Amniotic stem cell (primary cell): ENCODE measurements at regions not wholly inside any gene's neighbourhood (a gene's known extent, or its start where the extent isn't known, plus 50 kb on each side); places are given as distances from the start of the nearest gene placed in this dataset.

Experiments used
- DNase-seq: peaks from one replicate; lab custom pipeline; 2025; lab: John Stamatoyannopoulos, UW

DNA sequence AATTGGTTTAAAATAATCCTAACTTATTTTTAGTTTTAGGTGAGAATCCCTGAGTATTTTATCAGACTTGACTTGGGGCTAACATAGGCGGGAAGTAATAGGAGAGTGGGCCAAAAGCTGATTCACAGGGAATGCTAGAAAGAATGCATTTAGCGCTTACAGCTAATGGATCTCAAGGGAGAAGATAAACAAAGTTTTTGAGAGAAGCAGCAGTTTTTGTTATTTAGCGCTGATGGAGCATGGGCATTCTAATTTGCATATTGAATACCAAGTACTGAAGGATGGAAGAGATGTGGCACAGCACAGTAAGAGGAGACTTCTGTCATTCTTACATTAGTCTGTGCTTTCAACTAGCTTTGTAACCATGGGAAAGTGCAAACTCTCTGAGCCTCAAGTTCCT is 436.0 kb upstream of the FBXO33 start:
- DNase-seq = no peak

DNA sequence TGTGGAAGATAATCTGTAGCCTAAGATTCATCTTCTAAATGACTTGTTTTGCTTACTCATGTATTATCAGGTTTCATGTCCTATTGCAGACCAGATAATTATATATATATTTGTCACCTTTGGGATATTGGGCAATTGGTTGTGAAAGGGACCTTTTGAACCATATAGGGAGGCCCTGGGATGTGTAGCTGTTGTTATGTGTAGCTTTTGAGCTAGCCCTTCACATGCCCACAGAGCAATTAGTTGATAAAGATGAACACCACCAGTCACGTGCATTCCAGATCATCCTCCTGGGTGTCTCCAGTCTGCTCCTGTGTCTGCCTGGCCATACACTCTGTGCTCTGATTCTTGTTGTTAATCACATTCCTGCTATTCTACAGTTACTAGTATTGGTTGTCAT is 431.2 kb upstream of the FBXO33 start:
- no peak for DNase-seq

DNA sequence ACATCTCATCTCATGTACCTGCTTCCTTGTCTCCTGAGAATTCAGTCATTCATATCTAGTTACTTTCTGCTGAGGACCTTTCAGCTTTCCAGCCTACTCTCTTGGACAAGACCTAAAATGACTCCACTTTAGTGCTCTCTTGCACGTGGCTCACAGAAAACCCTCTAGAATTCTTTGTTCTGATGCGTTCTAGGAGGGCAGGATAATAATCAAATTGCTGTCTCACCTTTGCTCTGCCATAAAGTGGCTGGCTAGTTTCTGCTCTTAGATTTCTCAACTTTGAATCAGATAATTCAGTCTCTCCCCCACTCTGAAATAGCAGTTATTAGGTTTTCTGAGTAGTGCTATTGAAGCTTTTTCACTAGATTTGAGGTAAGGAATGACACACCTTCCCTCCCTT is 429.5 kb upstream of the FBXO33 start:
- DNase-seq = no peak

DNA sequence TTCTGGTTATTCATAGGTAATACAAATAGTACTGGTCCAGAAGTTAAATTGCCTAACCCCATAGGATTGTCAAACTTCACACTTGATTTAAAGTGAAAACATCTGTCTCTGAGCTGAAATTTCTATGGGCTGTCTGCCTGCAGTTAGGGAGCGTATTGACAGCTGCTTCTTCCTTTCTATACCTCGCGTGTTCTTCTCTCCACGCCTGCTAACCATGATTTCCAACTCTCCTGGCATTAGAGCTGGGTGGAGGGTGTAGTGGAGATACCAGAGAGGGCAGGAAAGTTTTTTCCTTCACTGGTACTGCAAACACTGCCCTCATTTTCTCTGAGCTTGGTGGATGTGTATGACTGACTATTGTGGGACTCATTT is 429.0 kb upstream of the FBXO33 start:
- no peak for DNase-seq

DNA sequence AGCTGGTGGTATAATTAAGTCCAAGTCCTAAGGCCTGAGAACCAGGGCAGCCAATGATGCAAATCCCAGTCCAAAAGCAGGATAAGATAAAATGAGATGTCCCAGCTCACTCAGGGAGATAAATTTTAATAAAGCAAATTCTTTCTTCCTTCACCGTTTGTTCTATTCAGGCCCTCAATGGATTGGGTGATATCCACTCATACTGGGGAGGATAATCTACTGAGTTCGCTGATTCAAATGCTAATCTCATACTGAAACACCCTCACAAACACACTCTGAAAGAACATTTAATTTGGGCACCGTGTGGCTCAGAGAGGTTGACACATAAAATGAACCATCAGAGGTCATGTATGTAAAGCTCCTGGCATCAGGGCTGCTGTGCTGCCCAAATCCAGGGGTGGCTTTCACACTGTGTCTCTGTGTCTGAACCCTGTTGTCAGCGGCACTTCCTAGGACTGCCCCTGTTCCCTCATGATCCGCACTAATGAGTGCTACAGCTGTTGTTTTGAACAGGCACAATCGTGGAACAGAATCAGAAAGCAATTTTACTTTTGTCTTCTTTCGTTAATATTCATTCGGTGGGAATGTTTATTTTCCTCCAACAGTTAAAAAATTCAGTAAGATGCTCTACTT is 428.5 kb upstream of the FBXO33 start:
- DNase-seq = no peak

DNA sequence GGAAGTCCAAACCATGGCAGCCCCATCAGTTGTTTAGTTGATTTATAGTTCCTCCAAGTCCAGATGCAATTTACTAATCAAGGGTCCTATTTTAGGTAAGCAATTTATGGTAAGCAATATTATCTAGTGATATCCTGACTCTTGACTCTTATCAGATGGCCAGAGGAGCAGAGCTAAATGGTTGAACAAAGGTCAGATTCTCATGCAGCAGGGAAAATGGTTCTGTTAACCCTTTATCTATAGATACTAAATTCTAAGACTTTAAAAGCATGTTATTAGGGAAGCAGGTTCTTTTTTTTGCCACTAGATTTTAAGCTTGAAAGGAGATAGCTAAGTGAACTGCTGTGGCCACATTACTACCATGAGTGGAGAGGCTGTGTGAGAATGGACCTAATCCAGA is 427.1 kb upstream of the FBXO33 start:
- DNase-seq = no peak

DNA sequence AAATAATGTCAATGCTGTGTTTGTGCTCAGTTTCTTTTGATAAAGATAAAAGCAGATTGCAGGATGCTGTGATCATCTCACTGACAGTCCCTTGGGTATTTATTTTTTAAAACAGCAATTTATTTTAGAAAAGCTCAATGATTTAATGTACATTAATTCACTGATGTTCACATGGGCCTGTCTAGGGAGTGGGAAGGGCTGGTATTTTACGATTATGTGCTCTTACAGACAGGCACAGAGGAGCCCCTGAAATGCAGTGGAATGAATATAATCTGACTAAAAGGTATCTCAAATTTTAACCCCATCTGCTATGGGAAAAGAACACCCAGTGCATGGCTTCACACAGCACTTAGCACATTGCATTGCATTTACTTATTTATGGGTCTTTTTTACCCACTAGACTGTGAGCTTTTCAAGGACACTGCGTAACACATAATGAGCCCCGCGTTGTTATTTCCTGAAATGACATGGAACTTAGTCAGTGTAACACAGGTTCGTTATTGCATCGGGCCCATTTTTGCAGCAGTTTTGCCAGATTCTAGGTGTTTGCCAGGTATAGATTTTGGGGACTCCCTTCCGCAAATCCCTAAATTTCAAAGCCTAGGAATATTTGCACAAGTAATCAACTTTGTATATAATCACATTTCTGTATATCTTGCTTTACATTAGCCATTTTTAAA is 425.3 kb upstream of the FBXO33 start:
- no peak for DNase-seq

DNA sequence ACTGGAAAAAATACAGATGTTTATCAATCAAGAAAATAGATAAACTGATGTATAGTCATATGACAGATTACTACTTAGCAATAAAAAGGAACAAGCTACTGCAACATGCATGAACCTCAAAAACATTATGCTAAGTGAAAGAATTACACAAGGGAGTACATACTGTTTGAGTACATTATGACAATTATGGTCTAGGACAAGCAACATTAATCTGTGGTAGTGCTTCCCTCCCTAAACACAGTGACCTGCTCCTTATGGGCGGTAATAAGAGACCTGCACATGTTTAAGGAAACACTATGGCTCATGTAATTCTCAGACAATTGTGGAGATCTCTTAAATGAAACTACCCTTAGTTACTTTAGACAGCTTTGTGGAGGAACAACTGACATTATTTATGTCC is 421.2 kb upstream of the FBXO33 start:
- DNase-seq = no peak

DNA sequence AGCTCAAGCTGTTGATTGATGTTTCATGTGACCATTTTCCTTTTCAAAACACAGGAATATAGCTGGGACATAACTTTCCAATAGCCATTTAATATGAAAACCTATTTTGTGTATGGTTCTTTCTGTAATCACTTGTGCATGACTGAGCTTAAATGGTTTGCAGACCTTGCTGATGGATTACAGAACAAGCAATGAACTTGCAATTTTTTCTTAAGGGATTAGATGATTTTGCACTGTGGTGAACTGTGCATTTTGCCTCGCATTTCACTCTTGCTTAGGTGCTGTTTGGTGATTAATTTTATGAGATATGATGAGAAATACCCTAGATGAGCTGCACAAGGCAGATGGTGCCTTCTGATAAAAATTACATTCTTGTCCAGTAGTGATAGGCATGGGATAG is 419.0 kb upstream of the FBXO33 start:
- DNase-seq = no peak

DNA sequence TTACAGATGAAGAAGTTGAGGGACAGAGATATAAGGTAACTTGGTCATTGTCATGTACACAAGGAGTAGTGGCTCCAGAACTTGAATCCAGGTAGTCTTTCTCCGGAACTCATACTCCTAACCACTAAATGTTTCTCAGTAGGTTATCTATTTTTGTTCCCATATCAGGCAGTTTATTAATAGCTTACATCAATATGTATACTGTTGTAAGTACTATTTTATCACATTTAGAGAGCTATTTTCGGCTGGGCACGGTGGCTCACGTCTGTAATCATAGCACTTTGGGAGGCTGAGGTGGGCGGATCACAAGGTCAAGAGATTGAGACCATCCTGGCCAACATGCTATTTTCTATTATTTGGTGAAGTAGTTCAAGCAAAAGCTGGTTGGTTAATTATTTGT is 415.6 kb upstream of the FBXO33 start:
- DNase-seq = no peak

DNA sequence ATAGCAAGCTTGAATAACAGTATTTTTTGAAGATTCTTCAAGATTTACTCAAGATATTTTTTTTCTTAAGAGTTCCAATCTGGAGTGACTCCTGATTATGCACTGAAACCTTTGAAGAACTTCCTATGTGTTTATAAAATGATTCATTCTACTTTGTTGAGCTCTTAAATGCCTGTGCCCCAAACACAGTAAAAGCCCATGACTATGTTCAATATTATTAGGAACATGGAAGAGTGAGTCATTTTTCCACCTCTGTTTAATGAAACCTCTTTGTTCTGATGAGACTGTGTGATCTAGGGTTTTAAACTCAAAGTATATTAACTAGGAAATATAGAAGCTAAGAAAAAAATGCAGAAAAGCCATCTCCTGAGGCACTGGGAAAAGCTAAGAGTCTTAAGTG is 415.0 kb upstream of the FBXO33 start:
- no peak for DNase-seq

DNA sequence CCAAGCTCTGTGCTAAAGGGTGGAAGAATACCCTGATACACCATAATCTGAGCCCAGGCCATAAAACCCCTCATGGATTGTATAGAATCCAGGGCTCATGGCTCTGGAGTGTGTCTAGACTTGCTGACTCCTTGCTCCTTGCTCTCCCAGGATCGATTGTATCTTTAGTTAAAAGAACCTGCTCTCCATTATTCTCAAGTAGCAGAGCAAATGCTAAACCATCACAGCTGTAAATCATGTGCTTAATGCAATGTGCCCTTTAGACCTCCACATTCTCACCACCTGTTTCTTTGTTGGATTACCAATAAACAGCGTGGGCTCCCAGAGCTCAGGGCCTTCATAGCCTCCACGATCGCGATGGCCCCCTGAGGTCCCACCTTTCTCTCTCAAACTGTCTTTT is 411.6 kb upstream of the FBXO33 start:
- no peak for DNase-seq

DNA sequence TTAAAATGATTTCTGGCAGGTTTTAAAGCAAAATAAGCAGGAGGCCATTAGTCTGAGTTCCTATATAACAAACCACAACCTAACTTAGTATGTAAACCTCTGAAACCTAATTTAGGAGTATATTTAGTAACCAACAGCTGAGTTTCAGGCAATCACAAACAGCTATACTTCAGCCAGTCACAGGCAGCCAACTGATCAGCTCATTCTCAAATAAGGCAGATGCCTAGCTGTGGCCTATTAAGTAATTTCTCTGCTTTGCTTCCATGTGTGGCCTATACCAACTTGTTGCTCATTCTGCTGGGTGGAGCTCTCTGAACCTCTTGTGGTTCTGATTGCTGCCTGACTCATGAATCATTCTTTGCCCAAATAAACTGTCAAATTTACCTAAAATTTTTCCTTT is 408.9 kb upstream of the FBXO33 start:
- DNase-seq = no peak

DNA sequence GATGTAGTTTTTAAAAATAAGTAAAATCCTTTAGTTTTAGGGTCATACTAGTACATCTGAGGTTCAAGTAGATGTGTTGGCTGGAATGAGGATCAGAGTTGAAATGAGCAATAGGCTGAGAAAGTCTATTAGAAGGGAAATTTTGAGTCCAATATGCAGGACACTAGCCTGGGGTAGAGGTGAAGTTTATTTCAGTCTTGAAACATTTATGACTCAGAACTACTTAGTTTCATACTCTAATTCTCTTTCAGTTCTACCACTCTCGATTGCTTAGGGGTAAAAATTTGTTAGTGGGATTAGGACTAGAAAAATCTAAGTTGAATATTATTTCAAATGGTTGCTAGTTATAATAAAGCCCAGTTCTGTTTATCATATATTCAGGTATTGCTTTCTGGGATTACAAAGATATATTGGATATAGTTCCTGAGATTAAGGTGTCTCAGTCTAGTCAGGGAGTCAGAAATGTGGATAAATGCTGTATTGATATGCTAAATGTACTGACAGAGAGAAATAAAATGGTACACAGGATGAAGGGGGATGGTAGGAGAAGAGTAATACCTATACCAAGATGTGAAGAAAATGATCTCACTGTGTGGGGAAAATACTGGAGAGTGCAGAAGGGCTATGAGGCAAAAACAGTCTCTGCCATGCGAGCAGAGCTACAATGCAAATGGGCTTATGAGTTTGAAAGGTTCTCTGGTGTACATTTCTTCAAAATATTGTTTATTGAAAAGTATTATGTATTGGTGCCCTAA is 395.8 kb upstream of the FBXO33 start:
- DNase-seq = no peak

DNA sequence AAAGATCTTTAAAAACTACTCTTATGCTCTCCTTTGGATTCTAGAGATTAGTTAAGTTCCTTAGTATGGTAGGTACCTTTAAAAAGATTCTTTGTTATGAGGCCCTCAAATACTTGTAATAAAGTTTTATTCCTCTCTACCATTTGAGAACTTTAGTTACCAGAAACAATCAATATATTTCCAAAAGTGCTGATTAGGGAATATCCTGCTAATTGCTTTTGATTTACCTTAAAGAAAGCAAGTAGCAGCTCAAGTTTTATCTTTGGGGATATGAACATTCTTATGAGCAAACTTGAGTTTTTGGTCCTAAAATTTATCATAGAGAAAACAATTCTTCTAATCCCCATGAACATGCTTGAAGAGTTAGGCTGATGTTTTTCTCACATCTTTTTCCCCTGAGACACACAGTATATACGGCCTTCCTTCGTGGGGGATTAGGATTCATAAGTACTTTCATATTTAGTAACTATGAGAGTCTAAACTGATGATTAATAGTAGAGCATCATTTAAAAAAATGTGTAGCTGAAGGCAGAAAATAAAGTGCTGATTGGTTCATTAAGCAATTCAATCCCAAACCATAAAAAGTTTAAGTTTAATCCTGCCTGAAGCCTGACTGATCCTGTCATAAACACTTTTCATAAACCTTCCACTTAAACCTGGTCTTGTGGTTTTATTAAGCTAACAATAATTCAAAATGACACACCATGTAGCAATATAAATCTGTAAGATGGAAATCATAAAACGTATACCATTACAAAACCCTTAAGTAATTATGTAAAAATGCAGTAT is 380.5 kb upstream of the FBXO33 start:
- DNase-seq = no peak

DNA sequence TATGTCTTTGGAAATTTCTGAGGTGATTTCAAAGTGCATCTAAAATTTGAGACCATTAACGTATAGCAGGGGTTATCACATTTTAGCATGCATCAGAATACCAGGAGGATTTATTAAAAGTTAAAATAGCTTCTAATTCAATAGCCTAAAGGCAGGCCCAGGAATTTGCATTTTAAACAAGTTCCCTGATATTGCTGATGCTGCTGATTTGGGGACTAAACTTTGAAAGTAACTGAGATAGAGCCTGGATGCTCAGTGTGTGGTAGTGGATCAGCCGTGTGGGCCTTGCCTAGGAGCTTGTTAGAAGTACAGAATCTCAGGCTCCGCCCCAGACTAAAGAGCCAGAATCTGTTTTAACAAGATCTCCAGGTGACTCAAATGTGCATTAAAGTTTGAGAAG is 375.0 kb upstream of the FBXO33 start:
- no peak for DNase-seq

DNA sequence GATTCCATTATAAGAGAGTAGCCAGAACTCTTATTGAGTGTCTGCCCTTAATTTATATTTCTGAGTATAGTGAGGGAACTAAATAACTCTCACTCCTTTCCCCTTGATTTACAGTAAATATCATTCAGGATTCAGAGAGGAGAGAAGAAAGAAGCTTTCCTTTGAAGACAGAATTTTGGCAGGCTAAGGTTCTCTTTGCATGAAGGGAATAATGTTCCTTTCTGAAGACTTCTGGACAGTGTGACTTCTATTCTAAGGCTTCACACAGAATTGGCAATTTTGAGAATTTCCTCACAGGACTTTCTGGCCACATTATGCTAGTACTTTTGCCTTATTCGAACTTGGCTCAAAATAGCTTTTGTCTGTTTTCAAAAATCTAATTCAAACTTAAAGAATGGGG is 352.2 kb upstream of the FBXO33 start:
- DNase-seq = no peak

DNA sequence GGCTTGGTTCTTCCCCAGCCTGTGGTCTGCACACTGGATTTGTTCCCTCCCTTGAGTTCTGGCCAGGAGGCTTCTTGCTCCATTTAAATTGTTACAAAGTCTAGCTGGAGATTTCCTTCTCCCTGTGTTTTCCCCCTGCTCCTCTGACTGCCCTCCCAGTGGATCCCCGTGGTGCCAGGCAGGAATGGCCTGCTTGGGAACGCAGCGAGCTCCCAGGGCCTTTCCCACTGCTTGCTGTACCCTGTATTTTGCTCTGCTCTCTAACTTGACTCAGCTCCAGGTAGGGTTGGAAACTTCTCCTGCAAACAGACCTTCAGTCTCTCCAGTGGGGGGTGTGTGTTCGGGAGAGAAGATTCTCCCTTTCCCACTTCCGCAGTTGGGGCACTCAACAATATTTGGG is 349.2 kb upstream of the FBXO33 start:
- no peak for DNase-seq

DNA sequence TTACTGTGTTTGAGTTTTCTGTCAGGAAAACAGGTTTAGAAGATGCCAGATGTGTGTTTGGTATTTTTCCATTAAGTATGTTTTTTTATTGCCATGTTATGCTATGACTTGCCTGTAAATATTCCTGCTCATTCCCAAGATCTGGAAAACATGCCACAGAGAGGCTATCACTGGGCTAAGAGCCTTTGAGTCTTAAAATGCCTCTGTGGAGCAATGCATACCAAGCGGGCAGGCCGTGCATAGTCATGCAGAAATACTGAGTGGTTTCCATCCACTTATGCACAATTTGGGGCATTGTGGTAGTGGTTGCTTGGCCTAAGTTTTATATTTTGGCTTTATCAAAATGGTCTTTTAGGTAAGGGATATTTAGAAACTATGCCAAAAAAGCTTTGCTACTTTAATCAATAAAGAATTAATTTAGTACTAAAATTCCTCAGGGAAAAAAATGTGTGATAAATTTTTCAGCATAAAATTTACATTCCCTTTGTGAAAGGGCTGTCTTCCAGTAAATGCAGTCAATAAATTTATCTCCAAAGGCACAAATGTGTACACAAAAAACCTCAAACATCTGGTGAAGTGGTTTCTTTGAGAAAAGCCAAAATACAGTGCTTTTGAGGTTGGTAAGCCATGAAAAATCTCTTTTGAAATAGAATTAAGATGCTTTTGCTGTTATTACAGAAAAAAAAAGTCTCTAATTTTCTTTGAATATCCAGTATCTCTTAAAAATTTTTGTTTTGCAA is 341.3 kb upstream of the FBXO33 start:
- DNase-seq = no peak

DNA sequence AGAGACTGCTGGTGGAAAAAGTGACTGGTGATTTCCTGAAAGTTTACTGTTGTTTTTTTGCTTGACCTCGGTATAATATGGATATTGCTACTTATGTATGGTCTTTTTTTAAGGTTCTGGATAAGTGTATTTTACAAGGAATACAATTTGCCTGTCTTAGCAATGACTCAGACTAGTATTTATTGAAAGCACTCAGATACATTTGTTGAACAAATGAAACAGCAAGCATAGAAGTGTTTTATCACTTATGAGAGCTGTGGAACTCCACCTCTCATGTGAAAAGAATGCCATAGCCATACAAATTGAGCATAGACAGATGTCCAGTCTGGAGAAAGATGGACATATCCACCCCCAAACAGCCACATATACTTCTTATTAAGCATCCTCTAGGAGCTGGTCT is 340.4 kb upstream of the FBXO33 start:
- no peak for DNase-seq

DNA sequence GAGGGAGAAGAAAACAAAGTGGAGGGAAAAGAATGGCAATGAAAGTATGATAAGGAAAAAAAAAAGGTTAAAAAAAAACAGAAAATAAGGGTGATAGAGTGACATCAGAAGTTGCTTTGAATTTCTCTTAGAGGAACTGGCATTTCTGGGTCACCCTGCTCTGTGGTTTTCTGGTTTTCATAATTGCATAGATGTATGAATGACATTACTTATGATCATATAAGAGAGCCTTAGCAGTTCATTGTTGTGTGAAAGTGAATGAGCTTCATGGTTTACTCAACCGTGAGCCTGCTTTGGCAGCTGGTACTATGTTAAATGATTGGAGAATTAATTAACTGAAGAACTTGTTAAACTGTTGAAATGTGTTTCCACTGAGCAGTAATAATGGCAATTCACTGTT is 336.4 kb upstream of the FBXO33 start:
- no peak for DNase-seq

DNA sequence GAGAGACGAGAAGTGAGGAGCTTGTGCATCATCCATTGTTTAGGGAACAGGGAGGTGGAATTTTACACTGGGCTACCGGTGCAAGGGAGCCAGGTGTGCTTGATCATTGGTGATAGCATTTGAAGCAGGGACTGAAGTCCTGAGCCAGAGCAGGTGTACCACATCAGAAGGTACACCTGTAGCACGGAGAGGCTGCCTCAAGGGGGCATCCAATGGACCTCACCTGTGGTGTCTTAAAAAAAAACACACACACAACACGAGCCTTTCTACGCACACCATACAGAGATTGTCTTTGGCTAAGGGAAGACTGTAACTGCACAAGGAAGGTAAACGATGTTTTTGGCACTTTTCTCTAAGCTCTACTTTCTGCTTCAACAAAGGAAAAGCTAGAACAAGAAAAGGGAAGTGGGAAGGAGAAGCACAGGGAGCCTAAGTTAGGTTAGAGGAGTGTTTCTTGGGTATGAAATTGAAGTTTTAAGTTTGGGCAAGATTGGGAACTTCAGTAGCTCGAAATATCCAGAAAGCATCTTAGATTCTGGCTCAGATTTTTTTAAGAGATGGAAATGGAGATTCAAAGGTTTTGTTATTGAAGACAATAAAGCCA is 334.3 kb upstream of the FBXO33 start:
- DNase-seq = no peak
